ENCODE measurements at regions not wholly inside any gene's neighbourhood (a gene's known extent, or its start where the extent isn't known, plus 50 kb on each side); places are given as distances from the start of the nearest gene placed in this dataset.

DNA sequence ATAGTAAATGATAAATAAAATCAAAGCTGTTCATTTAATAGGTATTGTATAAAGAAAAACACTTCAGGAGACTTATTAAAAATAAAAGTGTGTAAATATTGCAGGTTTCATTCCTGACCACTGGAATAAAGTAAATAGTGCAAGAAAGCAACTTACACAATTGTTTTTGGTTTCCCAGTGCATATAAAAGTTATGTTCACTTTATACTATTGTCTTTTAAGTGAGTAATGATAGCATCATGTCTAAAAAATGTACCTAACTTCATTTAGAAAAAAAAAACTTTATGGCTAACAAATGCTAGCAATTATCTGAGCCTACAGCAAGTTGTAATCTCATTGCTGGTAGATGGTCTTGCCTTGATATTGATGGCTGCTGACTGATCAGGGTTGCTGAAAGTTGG, 726.6 kb upstream of the POU3F2 start:
- no peak for TF ChIP-seq POLR2AphosphoS5 (IDR thresholded peaks at IDR 0.05)
- TF ChIP-seq CTCF (IDR thresholded peaks at IDR 0.05): no peak

All from sigmoid colon (tissue), 4 donors.